DOHH2 (cell line): ENCODE measurements at regions not wholly inside any gene's neighbourhood (a gene's known extent, or its start where the extent isn't known, plus 50 kb on each side); places are given as distances from the start of the nearest gene placed in this dataset.
A peak's percentile ranks its signal among the peaks of the same experiment; 100 is the strongest.

Source experiments
- H3F3A ChIP-seq: fragments of 200-600 bp; sonication (generic), shearing (Covaris generic); 2 replicates; pipeline ENCODE4 v1.6.0; 2016; ENCODE audit warnings: antibody characterized with exemption, mild to moderate bottlenecking; ENCODE audit not compliant: control insufficient read depth, insufficient read depth
- H3K27ac ChIP-seq: fragments of 200-600 bp; sonication (generic); 2 replicates; pipeline ENCODE4 v1.5.1; 2014; ENCODE audit warnings: low read depth, mild to moderate bottlenecking, low read length, moderate library complexity
- H3K27me3 ChIP-seq: fragments of 200-600 bp; sonication (generic); 2 replicates; pipeline ENCODE4 v1.6.1; 2014; ENCODE audit warnings: mild to moderate bottlenecking, low read length, mixed read lengths; ENCODE audit not compliant: control insufficient read depth
- H3K36me3 ChIP-seq: fragments of 200-600 bp; sonication (generic); 2 replicates; pipeline ENCODE4 v1.6.1; 2014; ENCODE audit warnings: mild to moderate bottlenecking, low read length, moderate library complexity, mixed read lengths; ENCODE audit not compliant: control insufficient read depth
- H3K4me1 ChIP-seq: fragments of 200-600 bp; sonication (generic); 2 replicates; pipeline ENCODE4 v1.6.1; 2014; ENCODE audit warnings: mild to moderate bottlenecking, low read length, mixed read lengths; ENCODE audit not compliant: control insufficient read depth
- H3K4me2 ChIP-seq: fragments of 200-600 bp; sonication (generic); 2 replicates; pipeline ENCODE4 v1.6.0; 2014; ENCODE audit warnings: mild to moderate bottlenecking, low read length, moderate library complexity
- H3K4me3 ChIP-seq: fragments of 200-600 bp; sonication (generic); 2 replicates; pipeline ENCODE4 v1.5.1; 2014; ENCODE audit warnings: mild to moderate bottlenecking, low read length, mixed read lengths
- H3K79me2 ChIP-seq: fragments of 200-600 bp; sonication (generic); 2 replicates; pipeline ENCODE4 v1.6.1; 2014; ENCODE audit warnings: mild to moderate bottlenecking, low read length, mixed read lengths; ENCODE audit not compliant: control insufficient read depth
- H3K9me2 ChIP-seq: fragments of 200-600 bp; sonication (generic); replicated peaks from 2 replicates; pipeline ENCODE4 v1.6.1; 2014; ENCODE audit warnings: mild to moderate bottlenecking, low read length, mixed read lengths; ENCODE audit not compliant: control insufficient read depth
- H3K9me3 ChIP-seq: fragments of 200-600 bp; sonication (generic); 2 replicates; pipeline ENCODE4 v1.6.1; 2014; ENCODE audit warnings: antibody characterized with exemption, low read length, mixed read lengths; ENCODE audit not compliant: control insufficient read depth, insufficient read depth
- H4K20me1 ChIP-seq: fragments of 200-600 bp; sonication (generic); 2 replicates; pipeline ENCODE4 v1.6.0; 2014; ENCODE audit warnings: low read depth, mild to moderate bottlenecking, antibody characterized with exemption, low read length, moderate library complexity; ENCODE audit not compliant: control insufficient read depth, insufficient read depth
- CTCF ChIP-seq: fragments of 200-600 bp; sonication (generic); IDR thresholded peaks from one replicate; pipeline ENCODE4 v1.5.1; 2014; ENCODE audit warnings: antibody characterized with exemption, mild to moderate bottlenecking, low read depth, low read length; ENCODE audit not compliant: poor library complexity, severe bottlenecking
- EZH2phosphoT487 ChIP-seq: fragments of 200-600 bp; sonication (generic); IDR thresholded peaks from 2 replicates; pipeline ENCODE4 v1.6.1; 2017; ENCODE audit warnings: borderline replicate concordance, mild to moderate bottlenecking, antibody characterized with exemption, low read length, moderate library complexity, mixed read lengths

- TF ChIP-seq CTCF, result no peak
- H3K4me2 ChIP-seq, result no peak overlapping the region
- H4K20me1 ChIP-seq, result no peaks in the 10 kb centered on the region
- no peaks in the 10 kb centered on the region for H3K9me2 ChIP-seq
- peaks cover 15% of the 10 kb centered on the region for H3K36me3 ChIP-seq
- peaks cover 43% of the 10 kb centered on the region for H3K9me3 ChIP-seq
- H3K27me3 ChIP-seq, result no peaks in the 10 kb centered on the region
- H3K79me2 ChIP-seq, result peaks cover 51% of the 10 kb centered on the region
- no peak overlapping the region for H3K27ac ChIP-seq
- no peak overlapping the region for H3K4me3 ChIP-seq
- H3K4me1 ChIP-seq, result peaks cover 19% of the 10 kb centered on the region
- no peaks in the 10 kb centered on the region for H3F3A ChIP-seq
Observed at GRCh38 chr2:144253743-144254142, 266.2 kb downstream of the ZEB2 start.

- H3K9me3 ChIP-seq, result peaks cover 39% of the 10 kb centered on the region
- H3K27ac ChIP-seq, result no peak overlapping the region
- H3K79me2 ChIP-seq, result peaks cover 57% of the 10 kb centered on the region
- no peaks in the 10 kb centered on the region for H4K20me1 ChIP-seq
- peaks cover 15% of the 10 kb centered on the region for H3K36me3 ChIP-seq
- H3K4me1 ChIP-seq, result peaks cover 30% of the 10 kb centered on the region
- no peaks in the 10 kb centered on the region for H3K9me2 ChIP-seq
- TF ChIP-seq EZH2phosphoT487, result no peak
- TF ChIP-seq CTCF, result no peak
- H3F3A ChIP-seq, result no peaks in the 10 kb centered on the region
- H3K4me3 ChIP-seq, result no peak overlapping the region
- H3K27me3 ChIP-seq, result no peaks in the 10 kb centered on the region
- H3K4me2 ChIP-seq, result no peak overlapping the region
Observed at GRCh38 chr2:144252694-144253093, 267.2 kb downstream of the ZEB2 start.

GRCh38 chr2:144249035-144249637 lies 270.8 kb downstream of the ZEB2 start:
- H3K9me3 ChIP-seq, result peaks cover 16% of the 10 kb centered on the region
- H3K4me2 ChIP-seq, result peak overlapping the region; percentile 52
- H3K9me2 ChIP-seq, result no peaks in the 10 kb centered on the region
- H4K20me1 ChIP-seq, result no peaks in the 10 kb centered on the region
- H3K79me2 ChIP-seq, result peaks cover 46% of the 10 kb centered on the region
- H3K27ac ChIP-seq, result peak overlapping the region; percentile 27; the same call in 1 of the 2 replicates
- no peaks in the 10 kb centered on the region for H3K27me3 ChIP-seq
- H3K4me3 ChIP-seq, result peak overlapping the region; percentile 17; the same call in 1 of the 2 replicates
- no peak for TF ChIP-seq EZH2phosphoT487
- no peak for TF ChIP-seq CTCF
- H3K4me1 ChIP-seq, result peaks cover 53% of the 10 kb centered on the region
- H3F3A ChIP-seq, result peaks cover 4% of the 10 kb centered on the region; the same call in 1 of the 2 replicates
- H3K36me3 ChIP-seq, result 0 out of 2 replicates have a peak, but pooled peaks cover 3% of the 10 kb centered on the region
